CD1c-positive myeloid dendritic cell (primary cell): ENCODE measurements at regions not wholly inside any gene's neighbourhood (a gene's known extent, or its start where the extent isn't known, plus 50 kb on each side); places are given as distances from the start of the nearest gene placed in this dataset.
"Not testable (repeated sequence)": the region's sequence is repeated elsewhere in the genome, so short reads cannot be mapped to it uniquely, and the experiment has no call there.

Experiments
- DNase-seq: peaks from one replicate; pipeline ENCODE4 v3.0.0-alpha.2; 2016; ENCODE audit errors: extremely low spot score

DNA sequence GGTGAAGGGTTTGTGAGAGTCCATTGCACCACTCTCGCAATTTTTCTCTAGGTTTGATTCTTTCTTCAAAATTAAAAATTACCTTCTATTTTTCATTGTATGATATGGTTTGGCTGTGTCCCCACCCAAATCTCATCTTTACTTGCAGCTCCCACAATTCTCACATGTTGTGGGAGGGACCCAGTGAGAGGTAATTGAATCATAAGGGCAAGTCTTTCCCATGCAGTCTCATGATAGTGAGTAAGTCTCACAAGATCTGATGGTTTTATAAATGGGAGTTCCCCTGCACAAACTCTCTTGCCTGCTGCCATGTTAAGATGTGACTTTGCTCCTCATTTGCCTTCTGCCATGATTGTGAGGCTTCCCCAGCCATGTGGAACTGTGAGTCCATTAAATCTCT, 711.2 kb upstream of the AUTS2 start:
- not testable (repeated sequence) for DNase-seq

DNA sequence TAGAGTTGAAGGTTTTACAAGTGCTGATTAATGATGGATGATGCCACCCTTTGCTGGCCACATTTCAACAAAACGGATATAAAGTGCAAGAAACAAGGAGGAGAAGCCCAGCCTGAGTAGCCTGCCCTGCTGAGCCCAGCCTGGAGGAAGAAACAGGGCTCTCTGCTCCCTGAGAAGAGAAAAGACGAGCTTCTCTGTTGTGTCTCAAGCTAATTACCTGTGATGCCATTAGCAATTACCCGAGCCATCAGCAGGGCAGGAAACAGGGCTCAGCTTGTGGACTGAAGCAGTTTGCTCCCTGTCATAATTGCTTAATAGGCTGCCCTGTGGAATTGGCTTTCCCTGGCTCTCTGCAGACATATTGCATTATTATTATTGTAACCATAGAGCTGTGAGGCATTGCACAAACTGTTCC, 709.3 kb upstream of the AUTS2 start:
- DNase-seq, result no peak

DNA sequence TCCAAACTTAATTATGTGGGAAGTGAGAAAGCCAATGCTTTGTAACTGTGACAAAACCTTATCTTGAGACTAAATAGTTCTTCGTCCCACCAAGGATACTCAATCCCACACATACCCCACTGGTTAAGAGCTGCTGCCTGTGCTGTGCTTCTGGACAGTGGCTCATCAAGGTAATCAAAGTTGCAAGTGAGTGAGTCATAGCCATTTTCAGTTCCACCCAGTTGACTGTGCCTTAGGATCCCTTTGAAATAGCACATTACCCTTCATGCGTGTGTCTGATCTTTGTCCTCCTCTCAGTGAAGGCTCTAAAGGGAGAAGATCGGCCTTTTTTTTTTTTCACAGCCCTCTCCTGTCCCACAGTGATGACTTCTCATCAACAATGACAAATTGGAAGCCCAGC, 706.0 kb upstream of the AUTS2 start:
- no peak for DNase-seq

DNA sequence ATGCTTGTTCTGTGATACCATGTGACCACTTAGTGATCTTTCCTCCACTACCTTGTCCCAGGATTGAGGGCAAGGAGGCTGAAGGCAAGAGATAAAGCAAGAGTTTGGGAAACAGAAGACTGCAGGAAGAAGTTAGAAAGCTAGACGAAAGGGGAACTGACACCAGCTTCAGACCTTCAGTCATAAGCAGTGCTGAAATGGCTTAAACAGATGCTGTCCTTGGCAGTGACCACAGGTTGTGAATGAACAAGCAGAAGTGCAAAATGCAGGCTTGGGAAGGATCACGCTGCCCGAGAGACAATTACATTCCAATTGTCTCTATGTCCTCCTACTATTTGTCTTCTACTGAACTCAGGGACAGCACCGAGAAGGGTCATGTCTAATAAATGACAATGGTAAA, 704.9 kb upstream of the AUTS2 start:
- DNase-seq, result no peak

DNA sequence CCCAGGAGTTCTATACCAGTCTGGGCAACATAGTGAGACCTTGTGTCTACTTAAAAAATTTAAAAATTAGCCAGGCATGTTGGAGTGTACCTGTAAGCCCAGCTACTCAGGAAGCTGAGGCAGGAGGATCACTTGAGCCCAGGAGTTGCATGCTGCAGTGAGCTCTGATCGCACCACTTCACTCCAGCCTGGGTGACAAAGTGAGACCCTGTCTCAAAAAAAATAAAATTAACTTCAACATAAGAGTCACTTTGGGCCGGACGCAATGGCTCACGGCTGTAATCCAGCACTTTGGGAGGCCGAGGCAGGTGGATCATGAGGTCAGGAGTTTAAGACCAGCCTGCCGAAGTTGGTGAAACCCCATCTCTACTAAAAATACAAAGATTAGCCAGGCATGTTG, 699.1 kb upstream of the AUTS2 start:
- not testable (repeated sequence) for DNase-seq

DNA sequence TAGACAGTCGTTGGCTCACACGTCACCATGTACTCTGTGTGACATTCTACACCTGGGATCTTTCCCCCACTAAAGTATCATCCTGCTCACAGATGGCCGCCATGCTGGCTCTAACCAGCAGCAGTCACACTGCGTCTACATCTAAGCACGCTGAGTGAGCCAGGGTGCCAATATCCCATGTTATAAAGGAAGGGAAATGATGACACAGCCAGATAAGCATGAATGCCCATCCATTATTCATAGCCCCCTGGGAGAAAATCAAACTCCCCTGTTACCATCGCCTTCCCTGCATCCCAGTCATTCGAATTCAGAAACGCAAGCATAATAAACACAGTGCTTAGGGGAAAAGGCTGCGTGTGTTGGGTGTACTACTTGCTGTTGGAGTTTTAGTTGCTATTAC, 698.2 kb upstream of the AUTS2 start:
- no peak for DNase-seq

DNA sequence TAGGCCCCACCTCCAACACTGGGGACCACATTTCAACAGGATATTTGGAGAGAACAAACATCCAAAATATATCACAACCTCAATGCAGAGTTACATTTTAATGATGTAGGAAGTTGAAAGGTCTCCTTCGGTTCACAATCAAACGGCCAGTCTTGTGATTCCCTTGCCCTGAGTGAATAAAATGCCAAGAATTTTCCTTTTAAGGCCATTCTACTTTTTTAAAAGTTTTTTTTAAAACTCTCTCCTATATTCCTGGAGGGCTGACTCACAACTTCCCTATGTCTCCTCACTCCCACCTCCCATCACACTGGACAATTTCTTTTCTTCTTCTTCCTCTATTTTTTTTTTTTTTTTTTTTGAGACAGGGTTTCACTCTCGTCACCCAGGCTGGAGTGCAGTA, 693.6 kb upstream of the AUTS2 start:
- DNase-seq, result no peak

DNA sequence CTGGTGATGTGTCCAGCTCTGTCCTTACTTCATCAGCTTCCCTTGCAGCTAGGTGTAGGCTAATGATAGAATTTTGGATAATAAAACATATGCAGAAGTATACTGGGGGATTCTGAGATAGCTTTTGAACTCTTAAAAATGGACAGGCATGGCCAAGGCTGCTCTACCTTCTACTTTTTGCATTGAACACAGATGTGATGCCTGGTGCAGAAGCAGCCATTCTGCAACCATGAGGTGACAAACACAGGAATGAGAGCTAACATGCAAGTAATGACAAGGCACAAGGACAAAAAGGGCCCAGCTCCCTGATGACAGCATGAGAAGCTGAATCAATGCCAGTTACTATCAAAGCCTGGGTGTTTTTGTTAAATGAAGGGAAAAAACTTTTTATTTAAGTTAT, 686.5 kb upstream of the AUTS2 start:
- no peak for DNase-seq

DNA sequence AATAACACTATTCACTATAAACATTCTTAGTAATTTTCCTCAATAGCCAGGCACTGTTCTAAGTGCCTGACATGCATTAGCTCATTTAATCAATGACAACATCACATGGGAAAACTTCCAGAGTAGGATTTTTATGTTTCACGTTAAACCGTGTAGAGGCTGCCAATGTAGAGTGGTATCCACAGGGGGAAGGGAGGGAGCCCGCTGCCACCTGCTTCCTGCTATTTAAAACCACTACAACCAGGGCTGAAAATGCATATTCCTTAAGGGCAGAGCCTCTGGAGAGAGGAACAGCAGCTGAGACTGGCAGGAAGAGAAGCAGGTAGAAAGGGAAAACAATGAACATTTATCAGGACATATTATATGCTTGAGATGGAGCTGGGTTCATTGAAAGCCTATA, 684.3 kb upstream of the AUTS2 start:
- no peak for DNase-seq

DNA sequence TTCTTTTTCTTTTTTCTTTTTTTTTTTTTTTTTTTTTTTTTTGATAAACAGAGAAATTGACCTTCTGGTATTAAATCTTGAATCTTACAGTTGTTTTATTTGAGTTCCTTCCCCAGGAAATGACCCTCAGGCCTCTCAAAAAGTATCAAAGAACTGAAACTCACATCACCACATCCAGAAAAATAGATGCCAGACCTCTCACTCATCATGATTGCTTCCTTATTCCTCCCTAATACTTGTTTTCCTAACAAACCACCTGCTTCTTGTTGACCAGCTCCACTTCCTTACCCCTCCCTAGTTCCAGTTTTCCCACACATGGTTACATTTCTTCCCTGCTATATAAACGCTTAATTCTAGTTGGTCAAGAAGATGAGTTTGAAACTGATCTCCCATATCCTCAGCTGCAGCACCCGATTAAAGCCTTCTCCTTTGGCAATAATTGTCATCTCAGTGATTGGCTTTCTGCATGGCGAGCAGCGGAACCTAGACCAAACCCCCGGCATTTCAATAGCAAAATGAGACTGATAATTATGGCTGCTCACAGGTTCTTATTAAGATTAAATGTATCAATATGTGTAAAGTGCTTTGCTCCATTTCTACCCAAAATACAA, 681.1 kb upstream of the AUTS2 start:
- no peak for DNase-seq

DNA sequence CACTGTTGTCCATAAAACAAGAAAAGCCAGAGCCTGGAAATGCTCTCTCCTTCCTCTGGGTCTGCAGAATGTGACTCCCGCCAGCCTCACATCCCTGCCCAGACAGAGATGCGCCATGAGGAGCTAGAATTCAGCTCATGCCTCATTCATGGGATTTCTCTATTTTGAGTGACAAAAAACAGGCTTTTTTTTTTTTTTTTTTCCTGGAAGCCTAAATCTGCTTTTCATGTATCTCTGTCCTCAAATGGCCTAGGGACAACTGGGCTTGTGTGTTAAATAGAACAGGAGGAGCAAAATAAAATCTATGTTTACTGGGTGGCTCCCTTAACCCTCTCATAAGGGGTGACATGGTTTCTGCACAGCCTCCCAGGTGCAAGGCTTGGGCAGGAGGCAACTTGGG, 679.7 kb upstream of the AUTS2 start:
- DNase-seq, result no peak

DNA sequence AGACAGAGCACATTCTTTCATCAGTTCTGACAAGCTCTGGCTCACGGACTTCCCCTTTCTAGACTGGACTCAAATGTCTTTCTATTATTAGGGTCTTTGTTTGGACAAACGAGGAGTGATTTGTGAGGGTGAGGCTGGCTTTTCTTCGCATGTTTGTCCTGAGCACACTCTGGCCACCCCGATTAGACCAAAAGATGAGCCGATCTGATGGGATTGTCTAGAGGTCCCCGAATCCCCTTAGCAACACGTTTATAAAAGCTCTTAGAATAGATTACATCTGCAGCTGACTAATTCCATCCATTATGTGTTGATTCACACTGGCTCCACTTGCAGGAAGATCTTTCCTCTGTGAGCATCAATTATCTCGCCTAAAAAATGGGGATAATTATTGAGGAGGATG, 675.4 kb upstream of the AUTS2 start:
- DNase-seq, result no peak

DNA sequence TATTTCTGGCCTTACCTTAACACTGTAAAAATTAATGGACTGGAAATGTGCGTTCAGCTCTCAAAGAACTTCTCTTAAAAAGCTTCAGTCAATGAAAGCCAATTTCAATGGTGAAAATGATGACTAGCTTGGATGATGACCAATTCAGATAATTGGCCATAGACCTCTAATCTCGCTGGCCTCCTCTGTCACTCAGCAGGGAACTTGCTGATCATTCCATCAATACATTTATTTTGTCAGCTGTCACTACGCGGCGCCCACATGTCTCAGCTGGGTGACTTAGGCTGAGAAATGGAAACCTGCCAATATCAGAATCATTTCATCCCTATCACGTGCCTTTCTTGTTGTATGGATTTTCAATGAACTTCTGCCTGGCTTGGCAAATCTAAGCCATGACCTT, 673.0 kb upstream of the AUTS2 start:
- no peak for DNase-seq

DNA sequence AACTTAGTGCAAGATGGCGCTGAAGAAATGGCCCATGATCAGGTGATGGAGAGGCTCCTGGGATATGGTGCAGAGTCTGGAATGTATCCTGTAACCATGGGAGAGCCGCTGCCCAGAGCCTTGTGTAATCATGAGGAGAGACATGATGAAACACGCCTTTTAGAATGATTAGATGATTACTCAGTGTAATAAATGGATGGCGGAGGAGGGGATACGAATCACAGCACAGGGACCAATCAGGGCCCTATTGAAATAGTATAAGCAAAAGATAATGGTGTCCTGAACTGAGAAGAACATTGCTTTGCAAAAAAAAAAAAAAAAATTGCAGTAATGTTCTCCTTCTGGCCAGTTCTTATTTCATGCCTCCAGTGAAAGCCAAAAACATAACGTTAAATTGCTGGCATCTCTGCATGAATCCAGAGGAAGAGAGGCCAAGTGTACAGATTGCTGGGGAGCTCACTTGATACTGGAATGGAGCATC, 668.5 kb upstream of the AUTS2 start:
- no peak for DNase-seq

DNA sequence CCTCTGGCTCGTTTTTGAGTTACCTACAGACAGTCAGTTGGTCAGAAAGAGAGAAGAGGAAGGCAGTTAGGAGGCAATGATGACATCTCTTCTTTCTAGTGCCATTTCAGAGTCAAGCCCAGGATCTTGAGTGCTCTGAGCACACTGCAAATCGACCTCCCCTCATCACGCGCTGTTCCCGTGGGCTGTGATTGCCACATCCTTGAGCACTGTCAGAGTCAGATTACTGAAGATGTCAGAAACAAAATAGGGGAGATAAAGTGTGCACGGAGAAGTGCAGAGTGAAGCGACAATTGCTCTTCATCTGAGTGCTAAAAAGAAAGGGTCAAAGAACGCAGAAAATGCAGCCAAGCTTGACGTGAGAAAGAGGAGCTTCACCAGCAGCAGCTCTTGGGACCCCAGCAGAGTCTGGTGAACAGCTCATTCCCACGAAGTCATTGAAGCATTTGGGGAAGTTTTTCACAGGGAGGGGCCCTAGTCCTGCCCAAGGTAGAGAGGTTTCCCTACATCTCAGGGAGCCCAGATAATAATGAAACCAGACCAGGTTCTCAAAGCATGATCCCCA, 661.7 kb upstream of the AUTS2 start:
- no peak for DNase-seq

DNA sequence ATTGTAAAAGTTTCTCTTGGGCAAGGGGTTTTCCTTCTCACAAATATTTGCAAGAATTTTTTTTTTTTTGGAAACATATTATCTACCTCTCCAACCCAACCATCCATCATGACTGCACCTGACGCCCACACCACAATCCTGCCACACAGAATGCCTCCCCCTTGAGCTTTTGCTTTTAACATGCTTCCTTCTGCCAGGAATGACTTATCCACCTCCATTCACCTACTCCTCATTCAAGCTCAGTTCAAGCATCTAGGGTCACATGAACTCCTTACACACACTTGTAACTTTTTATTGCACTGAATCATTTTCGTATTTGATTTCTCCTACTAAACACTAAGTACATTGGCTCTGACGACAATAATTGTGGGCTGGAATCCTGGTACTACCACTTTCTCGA, 660.1 kb upstream of the AUTS2 start:
- DNase-seq, result no peak

DNA sequence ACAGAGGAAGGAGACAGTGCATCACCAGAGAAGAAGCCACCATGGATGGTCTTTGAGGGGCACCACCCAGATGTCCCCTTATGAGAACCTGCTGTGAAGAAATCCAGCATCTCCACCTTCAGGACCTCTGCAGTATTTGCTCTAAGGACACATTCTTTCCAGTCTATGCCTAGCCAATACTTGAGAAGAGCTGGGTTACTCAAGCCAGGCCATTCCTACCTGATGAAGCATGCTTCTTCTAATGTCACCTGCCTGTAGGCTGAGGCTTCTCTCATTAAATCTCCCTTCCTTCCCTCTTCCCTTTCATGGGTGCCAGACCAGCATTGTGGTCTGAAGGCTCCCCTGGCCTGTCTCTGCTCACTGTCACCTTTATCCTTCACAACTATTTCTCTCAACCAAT, 654.5 kb upstream of the AUTS2 start:
- DNase-seq, result no peak

DNA sequence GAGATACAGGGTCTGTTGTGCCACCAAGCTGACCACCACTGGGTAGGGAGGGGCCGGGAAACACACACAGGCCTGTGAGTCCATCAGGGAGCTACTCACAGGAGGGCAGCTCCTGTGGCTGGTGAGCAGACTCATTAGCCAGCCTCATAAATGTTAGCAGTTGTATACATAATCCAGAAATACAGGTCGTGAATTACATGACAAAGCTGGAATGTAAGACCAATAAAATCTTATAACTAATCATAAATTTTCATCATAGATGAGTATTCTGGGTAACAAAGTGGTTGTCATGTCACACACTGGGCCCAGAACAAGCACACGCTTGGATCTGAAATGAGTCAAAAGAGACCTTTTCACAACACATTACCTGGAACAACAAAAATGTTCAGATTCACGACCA, 642.6 kb upstream of the AUTS2 start:
- no peak for DNase-seq

DNA sequence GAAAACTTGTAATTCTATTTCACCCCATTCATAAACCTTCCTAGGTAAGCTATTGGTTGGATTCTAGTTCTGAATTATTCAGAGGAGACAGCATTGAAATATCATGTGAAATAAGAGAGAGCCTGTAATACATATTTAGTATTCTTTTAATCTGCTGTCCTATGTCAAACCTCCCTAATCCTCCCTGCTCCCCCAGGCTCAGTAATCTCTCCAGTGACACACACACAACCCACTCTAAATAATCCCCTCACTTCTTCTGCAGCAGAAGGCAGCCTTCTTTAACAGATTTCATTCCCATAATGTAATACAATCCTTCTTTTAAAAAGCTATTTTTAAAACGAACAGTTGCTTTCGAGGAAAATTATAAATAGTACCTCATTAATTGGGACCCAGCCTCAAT, 639.7 kb upstream of the AUTS2 start:
- DNase-seq, result no peak

DNA sequence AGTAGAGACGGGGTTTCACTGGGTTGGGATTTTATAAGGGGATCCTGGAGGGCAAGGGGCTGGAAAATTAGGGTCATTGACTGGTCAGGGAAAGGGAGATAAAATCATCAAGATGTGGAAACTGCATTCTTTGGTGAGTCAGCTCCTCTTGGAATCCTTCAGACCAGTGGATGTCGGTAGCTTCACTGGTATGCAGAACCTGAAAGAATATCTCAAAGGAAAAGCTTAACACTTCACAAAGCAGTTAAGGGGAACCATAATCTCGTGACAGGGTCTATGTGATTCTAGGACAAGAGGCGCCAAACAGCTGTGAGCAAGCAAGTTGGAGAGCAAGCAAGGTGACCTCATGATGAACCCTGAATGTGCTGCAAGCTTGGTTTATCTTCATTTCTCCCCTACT, 634.7 kb upstream of the AUTS2 start:
- DNase-seq, result no peak

DNA sequence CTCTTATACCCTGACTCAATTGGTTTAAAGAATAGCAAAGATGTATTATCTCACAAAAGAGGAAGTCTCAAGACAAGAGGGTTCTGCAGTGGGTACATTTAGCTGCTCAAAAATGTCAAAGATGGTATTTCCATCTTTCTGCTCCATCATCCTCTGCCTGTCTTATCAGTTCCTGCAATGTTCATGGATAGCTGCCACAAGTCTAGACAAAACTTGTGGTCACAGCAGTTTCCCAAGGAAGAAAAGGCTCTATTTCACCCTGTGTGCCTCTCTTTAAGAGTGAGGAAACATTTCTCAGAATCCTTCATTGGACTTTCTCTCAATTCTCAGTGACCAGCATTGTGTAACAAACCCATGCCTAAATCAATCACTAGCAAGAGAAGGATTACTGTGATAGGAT, 634.2 kb upstream of the AUTS2 start:
- DNase-seq, result no peak

DNA sequence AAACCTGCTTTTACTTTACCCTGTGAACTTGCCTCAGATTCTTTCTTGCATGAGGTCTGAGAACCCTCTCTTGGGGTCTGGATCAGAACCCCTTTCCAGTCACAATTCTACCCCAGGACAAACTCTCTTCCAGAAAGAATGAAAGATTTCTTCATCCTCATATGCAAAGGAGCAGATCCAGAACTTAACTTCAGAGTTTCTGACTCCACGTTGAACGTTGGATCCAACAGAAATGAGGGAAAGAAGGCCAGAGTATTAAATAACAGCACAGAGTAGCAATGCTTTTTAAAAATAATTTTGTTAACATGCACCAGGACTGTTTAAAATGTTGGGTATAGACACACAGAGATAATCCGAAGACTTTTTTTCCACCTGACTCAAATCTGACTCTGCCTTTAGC, 632.9 kb upstream of the AUTS2 start:
- DNase-seq, result no peak

DNA sequence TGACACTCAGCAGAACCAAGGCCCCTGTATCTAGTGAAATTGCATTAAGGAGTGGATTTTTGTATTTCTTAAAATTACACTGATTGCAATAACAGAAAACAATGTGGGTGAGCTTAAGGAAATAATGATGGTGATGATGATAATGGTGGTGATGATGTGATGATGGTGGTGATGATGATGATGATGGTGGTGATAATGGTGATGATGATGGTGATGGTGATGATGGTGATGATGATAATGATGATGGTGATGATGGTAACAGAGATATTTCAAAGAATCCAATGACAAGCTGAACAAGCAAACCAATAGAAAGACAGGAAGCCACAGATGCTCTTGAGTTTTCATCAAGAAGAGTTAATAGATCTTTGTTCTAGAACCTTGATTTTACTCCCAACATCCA, 630.7 kb upstream of the AUTS2 start:
- DNase-seq, result no peak

DNA sequence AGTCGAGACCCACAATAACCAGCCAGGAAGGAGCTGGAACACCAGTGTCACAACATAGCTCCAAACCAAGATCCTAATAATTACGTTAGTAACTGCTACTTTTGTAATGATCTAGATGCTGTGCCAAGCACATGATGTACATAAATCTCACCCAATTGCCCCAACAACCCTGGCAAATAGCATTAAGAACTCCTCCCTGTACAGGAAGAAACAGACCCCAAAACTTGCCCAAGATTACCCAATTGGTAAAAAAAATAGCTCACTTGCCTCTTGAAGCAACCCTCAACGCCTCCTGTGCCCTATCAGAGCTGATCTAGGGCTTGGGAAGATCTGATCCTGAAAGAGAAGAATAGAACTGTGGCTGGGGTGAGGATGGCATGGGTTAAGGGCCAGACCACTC, 628.7 kb upstream of the AUTS2 start:
- DNase-seq, result no peak
